GM18526 (cell line): ENCODE measurements at regions not wholly inside any gene's neighbourhood (a gene's known extent, or its start where the extent isn't known, plus 50 kb on each side); places are given as distances from the start of the nearest gene placed in this dataset.

ENCODE experiments used
- POLR2A ChIP-seq: IDR thresholded peaks from 3 replicates; pipeline ENCODE4 v1.6.1; 2011; ENCODE audit not compliant: insufficient read length; ENCODE audit errors: extremely low read depth

DNA sequence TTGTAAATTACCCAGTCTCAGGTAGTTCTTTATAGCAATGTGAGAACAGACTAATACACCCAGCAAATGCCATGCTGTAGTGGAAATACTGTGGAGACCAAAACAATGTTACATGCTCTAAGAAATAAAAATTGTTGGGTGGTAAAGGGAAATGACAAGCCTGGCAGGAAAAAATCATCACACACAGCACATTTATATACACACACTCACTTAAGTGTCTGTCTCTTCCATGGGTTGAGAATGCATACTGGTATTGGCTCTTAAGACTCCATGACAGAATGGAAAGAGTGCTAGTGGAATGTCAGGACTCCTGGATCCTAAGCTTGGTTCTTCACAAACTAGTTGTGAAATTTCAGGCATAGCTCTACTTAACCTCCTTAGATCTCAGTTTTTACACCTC is 343.0 kb downstream of the CD83 start:
- TF ChIP-seq POLR2A: no peak

DNA sequence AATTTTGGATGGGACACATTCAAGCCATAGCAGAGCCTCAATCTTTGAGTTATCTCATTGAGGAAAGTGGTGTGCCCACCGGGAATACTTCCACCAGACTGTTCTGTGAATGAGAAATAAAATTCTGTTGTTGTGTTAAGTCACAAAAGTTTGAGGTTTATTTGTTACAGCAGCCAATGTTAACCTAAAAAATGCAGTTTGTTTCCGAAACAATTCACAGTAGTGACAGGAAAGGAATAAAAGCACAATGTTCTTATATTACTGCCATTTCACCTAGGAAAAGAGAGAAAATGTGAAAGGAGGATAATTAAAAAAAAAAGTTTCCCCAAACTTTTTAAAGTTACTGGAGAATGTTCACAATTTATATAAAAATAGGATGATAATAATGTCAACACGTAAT is 344.6 kb downstream of the CD83 start:
- no peak for TF ChIP-seq POLR2A

- no peak for TF ChIP-seq POLR2A
Measured at GRCh38 chr6:14462566-14462965, 345.0 kb downstream of the CD83 start.

DNA sequence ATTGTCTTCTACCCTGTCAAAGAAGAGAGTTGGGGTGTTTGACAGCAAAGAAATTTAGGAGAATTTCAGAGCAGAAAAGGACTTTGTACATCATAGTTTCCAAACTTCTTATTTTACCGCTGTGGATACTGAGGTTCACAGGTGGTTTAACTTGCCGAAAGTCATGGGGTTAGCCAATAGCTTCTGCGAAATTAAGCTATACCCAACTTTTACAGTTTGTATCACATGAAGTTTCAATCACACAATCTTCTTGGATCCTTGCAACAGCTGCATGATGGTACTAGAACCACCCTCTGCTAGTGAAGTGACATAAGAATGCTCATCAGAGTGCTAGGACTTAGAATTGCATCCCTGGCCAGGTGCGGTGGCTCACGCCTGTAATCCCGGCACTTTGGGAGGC is 345.5 kb downstream of the CD83 start:
- no peak for TF ChIP-seq POLR2A

GRCh38 chr6:14464055-14464454 is 346.5 kb downstream of the CD83 start:
- TF ChIP-seq POLR2A: no peak

DNA sequence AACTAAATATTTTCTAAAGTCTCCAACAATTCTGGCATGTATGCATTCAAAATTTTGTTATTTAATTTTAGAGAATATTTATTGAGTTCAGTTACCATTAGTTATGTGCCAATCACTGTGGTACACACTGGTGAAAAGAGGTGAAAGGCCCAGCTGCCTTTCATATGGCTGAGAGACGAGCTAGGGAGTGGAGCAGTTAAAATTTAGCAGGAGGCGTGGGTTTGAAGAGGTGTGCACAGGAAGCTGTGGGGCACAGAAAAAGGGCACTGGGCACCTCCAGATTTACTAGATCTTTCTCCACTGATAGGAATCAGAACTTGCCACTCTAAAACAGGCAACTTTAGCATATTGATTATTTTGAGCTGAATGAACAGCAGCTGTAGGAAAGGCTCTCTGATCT is 347.1 kb downstream of the CD83 start:
- no peak for TF ChIP-seq POLR2A

DNA sequence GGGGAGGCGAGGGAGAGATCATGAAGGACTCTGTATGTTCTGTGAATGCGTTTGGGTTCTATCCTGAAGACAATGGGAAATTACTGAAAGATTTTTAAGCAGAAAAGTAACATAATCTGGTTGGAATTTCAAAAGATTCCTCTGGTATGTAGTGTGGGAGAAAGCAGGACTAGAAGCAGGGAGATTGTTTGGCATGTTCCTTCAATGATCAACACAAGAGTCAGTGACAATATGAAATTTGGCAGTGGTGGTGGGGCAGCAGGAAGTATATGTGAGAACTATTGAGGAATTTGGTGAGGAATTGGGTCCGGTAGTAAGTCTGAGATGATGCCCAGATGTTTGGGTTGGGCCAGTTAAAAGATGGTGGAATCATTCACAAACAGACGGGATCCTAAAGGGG is 348.7 kb downstream of the CD83 start:
- TF ChIP-seq POLR2A: no peak

DNA sequence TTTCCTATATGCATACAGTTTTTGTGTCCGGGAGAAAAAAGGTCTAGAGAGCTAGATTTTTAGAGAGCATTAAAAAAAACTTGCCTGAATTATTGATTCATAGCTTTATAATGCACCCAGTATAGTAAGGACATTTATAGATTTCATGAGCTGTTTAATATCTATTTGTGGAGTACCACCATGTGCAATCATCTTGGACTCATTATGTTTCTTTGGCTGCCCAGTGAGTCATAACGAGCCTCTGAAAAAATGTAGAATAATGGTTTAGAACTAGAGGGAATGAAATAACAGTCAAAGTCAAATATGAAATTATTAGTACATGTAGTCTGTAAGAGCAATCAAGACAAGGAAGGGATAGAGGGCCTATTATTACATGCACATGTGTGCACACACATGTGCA is 350.0 kb downstream of the CD83 start:
- TF ChIP-seq POLR2A: no peak

- no peak for TF ChIP-seq POLR2A
Measured at GRCh38 chr6:14468647-14469321, 351.2 kb downstream of the CD83 start.

DNA sequence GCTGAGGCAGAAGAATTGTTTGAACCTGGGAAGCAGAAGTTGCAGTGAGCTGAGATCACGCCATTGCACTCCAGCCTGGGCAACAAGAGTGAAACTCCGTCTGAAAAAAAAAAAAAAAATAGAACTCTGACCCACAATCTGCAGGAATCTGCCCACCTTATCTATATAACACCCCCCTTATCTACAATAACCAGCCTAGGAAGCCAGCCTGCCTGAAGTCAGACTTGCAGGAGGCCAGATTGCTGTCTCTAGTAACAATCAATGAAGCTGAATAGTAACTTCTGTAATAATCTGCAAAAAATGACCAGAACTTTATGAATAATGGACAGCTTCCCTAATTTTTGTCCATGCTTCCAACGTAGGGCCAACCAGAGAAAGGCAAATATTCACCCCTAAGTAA is 352.5 kb downstream of the CD83 start:
- TF ChIP-seq POLR2A: no peak

DNA sequence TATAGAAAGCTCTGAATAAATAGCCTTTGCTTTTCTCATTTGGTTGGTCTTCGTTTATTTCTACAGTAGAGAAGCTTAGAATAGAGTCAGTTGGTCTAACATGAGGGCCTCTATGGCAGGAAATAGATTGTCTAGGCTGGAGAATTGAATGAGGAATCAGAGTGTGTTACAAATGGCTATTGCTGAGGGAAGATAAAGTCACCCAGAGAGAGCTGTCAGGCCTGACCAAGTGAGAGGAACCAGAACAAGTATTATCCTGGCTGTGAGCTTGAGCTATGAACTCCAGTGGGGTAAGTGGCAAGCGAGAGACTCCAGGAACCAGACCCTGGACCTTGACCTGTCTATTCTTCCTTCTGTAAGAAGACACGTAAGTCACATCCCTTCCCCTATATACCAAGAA is 353.1 kb downstream of the CD83 start:
- TF ChIP-seq POLR2A: no peak

DNA sequence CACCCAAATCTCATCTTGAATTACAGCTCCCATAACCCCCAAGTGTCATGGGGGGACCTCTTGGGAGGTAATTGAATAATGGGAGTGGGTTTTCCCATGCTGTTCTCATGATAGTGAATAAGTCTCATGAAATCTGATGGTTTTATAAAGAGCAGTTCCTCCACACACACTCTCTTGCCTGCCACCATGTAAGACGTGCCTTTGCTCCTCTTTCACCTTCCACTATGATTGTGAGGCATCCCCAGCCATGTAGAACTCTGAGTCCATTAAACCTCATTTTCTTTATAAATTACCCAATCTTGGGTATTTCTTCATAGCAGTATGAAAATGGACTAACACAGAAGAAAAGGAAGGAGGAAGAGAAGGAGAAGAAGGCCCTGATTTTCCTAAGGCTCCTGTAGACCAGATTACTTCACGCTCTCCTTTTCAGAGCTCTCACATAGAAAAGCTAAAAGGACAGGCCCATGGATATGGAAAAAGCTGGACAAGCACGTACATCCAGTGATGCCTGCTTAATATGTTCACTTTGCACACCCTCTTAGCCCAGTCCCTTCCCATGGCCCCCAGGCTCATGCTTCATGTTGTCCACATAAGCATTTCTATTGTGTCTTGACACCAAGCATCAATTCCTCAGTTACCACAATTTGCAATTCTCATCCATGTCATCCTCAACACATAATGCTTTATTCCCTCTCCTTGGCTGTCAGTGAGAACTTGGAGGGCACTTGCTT is 354.8 kb downstream of the CD83 start:
- no peak for TF ChIP-seq POLR2A

- no peak for TF ChIP-seq POLR2A
Measured at GRCh38 chr6:14472986-14473337, 355.4 kb downstream of the CD83 start.

DNA sequence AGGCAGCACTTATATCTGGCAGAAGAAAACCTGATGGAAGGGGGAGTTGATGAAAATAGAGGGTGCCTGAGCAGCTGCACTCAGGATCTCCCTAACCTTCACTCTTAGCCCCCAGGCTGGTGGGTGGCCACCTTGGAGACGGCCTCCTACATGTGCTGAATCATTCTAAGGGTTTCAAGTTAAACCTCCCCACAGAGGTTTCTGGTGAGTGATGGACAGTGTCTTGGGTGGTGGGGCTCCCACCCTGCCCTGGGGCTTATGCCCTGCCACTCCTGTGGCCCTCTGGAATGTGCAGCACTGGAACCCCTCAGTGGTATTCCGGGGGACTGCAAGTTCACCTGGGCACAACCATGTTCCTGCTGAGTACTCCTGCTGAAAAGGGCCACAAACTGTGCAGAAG is 357.2 kb downstream of the CD83 start:
- no peak for TF ChIP-seq POLR2A

GRCh38 chr6:14475306-14475705 is 357.7 kb downstream of the CD83 start:
- no peak for TF ChIP-seq POLR2A

GRCh38 chr6:14476793-14477531 is 359.4 kb downstream of the CD83 start:
- TF ChIP-seq POLR2A: no peak
